HepG2 (cell line): ENCODE measurements at regions not wholly inside any gene's neighbourhood (a gene's known extent, or its start where the extent isn't known, plus 50 kb on each side); places are given as distances from the start of the nearest gene placed in this dataset.

ENCODE experiments used
- CAMTA2 ChIP-seq: sonication (generic); formaldehyde crosslinking; IDR thresholded peaks from 2 replicates; pipeline ENCODE4 v1.4.0; 2020; ENCODE audit warnings: mild to moderate bottlenecking, missing genetic modification reagents, borderline replicate concordance
- EP300 ChIP-seq, 3 experiments: sonication (generic) in 1 of 3; formaldehyde crosslinking in 1 of 3; IDR thresholded peaks; 2 replicates each; pipeline versions ENCODE4 v1.5.1 to v1.6.1; 2011 to 2020; ENCODE audit warnings: low read depth in 2 of 3, low read length in 2 of 3, borderline replicate concordance in 1 of 3, improper control_type of control experiment in 1 of 3, mild to moderate bottlenecking in 1 of 3, missing genetic modification reagents in 1 of 3, moderate library complexity in 1 of 3
- HNRNPLL ChIP-seq: fragments of 200-400 bp; formaldehyde crosslinking; IDR thresholded peaks from 2 replicates; pipeline ENCODE4 v1.6.1; 2017; ENCODE audit warnings: mild to moderate bottlenecking, low read depth, low read length; ENCODE audit not compliant: poor library complexity, severe bottlenecking
- ISX ChIP-seq: sonication (generic); formaldehyde crosslinking; conservative IDR thresholded peaks from 2 replicates; pipeline ENCODE4 v1.5.0; 2020; ENCODE audit warnings: missing genetic modification reagents
- JUND ChIP-seq: sonication (generic); formaldehyde crosslinking; IDR thresholded peaks from 2 replicates; pipeline ENCODE4 v1.8.0; 2022; ENCODE audit warnings: mild to moderate bottlenecking, missing genetic modification reagents
- MZF1 ChIP-seq: sonication (generic); formaldehyde crosslinking; IDR thresholded peaks from 2 replicates; pipeline ENCODE4 v1.8.1; 2023; ENCODE audit warnings: mild to moderate bottlenecking, missing genetic modification reagents, borderline replicate concordance
- NFE2L1 ChIP-seq: sonication (generic); formaldehyde crosslinking; IDR thresholded peaks from 2 replicates; pipeline ENCODE4 v1.4.0; 2020; ENCODE audit warnings: missing genetic modification reagents, mild to moderate bottlenecking, borderline replicate concordance
- TAF1 ChIP-seq: sonication (generic); formaldehyde crosslinking; IDR thresholded peaks from 2 replicates; pipeline ENCODE4 v1.4.0; 2020; ENCODE audit warnings: missing genetic modification reagents
- TCF7 ChIP-seq: sonication (generic); IDR thresholded peaks from 2 replicates; pipeline ENCODE4 v1.6.1; 2016; ENCODE audit warnings: antibody characterized with exemption, low read depth
- TSC22D2 ChIP-seq: sonication (generic); formaldehyde crosslinking; IDR thresholded peaks from 2 replicates; pipeline ENCODE4 v1.5.1; 2020; ENCODE audit warnings: missing genetic modification reagents, mild to moderate bottlenecking, borderline replicate concordance
- WIZ ChIP-seq: sonication (generic); formaldehyde crosslinking; IDR thresholded peaks from 2 replicates; pipeline ENCODE4 v1.5.1; 2020; ENCODE audit warnings: mild to moderate bottlenecking, missing genetic modification reagents
- ZNF24 ChIP-seq: fragments of 450-650 bp; IDR thresholded peaks from 2 replicates; pipeline ENCODE4 v1.6.1; 2017; ENCODE audit warnings: antibody characterized with exemption, mild to moderate bottlenecking
- ZZZ3 ChIP-seq: sonication (generic); formaldehyde crosslinking; IDR thresholded peaks from 2 replicates; pipeline ENCODE4 v1.4.0; 2020; ENCODE audit warnings: missing genetic modification reagents, mild to moderate bottlenecking, borderline replicate concordance

- TF ChIP-seq EP300 (IDR thresholded peaks at IDR 0.05; ENCODE audit: low read depth in 2 of 2, low read length in 2 of 2), result no peak
- TF ChIP-seq EP300 (CRISPR knock-in tag; IDR thresholded peaks at IDR 0.05; ENCODE audit: borderline replicate concordance), result no peak
- TF ChIP-seq TSC22D2, result no peak
- TF ChIP-seq WIZ, result no peak
- no peak for TF ChIP-seq ISX (CRISPR knock-in tag)
- no peak for TF ChIP-seq TCF7
- no peak for TF ChIP-seq TAF1 (CRISPR knock-in tag)
- no peak for TF ChIP-seq ZZZ3 (CRISPR knock-in tag)
- no peak for TF ChIP-seq HNRNPLL
- TF ChIP-seq NFE2L1 (CRISPR knock-in tag), result no peak
- TF ChIP-seq MZF1 (CRISPR knock-in tag), result no peak
- no peak for TF ChIP-seq ZNF24
- TF ChIP-seq CAMTA2, result no peak
- no peak for TF ChIP-seq JUND (CRISPR knock-in tag)
Measured at GRCh38 chr5:53339962-53340540, 140.4 kb upstream of the FST start.
